ENCODE measurements at regions not wholly inside any gene's neighbourhood (a gene's known extent, or its start where the extent isn't known, plus 50 kb on each side); places are given as distances from the start of the nearest gene placed in this dataset.

DNA sequence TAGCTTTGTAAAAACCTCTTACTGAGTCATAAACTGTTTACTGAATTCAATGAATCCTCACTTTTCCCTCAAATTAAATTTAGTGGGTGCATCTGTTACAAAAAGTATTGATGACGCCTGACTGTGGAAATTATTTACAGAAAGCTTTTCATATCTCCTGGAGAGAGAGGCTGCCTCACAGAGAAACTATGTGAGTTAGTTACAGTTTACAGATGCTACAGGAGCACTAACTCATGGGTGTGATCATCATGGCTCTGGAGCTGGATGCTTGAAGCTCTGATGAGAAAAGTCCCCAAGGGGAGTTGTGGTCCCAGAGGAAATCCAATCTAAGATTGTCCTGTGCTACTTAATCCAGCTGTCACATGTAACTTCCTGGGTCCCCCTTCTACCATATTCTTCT, 590.8 kb downstream of the LMO7 start:
- Histone ChIP-seq H3K27me3 (no peaks in the 10 kb centered on the region), H3K27ac (no peak overlapping the region), H3K4me3 (no peak overlapping the region), H3K36me3 (no peaks in the 10 kb centered on the region), H3K4me1 (peaks cover 0 to 4% (median 1%) of the 10 kb centered on the region in 4 donors), H3K9me3 (no peaks in the 10 kb centered on the region)
- no peak for ATAC-seq (ENCODE audit: low FRiP score in 2 of 2)
- no peak for DNase-seq
- 86 to 94% methylated on average over 1 of the region's 1 CpG for WGBS, 2 donors
- TF ChIP-seq CTCF (IDR thresholded peaks at IDR 0.05) (no peak), POLR2A (IDR thresholded peaks at IDR 0.05) (no peak), EP300 (IDR thresholded peaks at IDR 0.05) (no peak), POLR2AphosphoS5 (IDR thresholded peaks at IDR 0.05) (no peak)

- Histone ChIP-seq H3K27me3 (no peaks in the 10 kb centered on the region), H3K9me3 (no peaks in the 10 kb centered on the region), H3K4me1 (peaks cover 0 to 4% (median 1%) of the 10 kb centered on the region in 4 donors), H3K4me3 (no peak overlapping the region), H3K27ac (no peak overlapping the region), H3K36me3 (no peaks in the 10 kb centered on the region)
- no peak for TF ChIP-seq POLR2AphosphoS5 (IDR thresholded peaks at IDR 0.05)
- TF ChIP-seq POLR2A (IDR thresholded peaks at IDR 0.05) = no peak
- no peak for TF ChIP-seq CTCF (IDR thresholded peaks at IDR 0.05)
- TF ChIP-seq EP300 (IDR thresholded peaks at IDR 0.05) = no peak
- DNase-seq (no peak), ATAC-seq (ENCODE audit: low FRiP score in 2 of 2) (peak in 1 of 2 donors; percentile 45)
- WGBS, 2 donors = 60 to 62% methylated on average over 8 of the region's 8 CpGs
These were observed 589.8 kb downstream of the LMO7 start for GRCh38 chr13:76225815-76226489.

- Histone ChIP-seq H3K9me3 (no peaks in the 10 kb centered on the region), H3K36me3 (no peaks in the 10 kb centered on the region), H3K4me3 (no peak overlapping the region), H3K27me3 (no peaks in the 10 kb centered on the region), H3K4me1 (peaks cover 0 to 4% (median 1%) of the 10 kb centered on the region in 4 donors), H3K27ac (no peak overlapping the region)
- WGBS, 2 donors = 95 to 97% methylated on average over 5 of the region's 5 CpGs
- no peak for TF ChIP-seq POLR2A (IDR thresholded peaks at IDR 0.05)
- DNase-seq (no peak), ATAC-seq (ENCODE audit: low FRiP score in 2 of 2) (no peak)
These were observed 587.9 kb downstream of the LMO7 start for GRCh38 chr13:76223999-76224398.

DNA sequence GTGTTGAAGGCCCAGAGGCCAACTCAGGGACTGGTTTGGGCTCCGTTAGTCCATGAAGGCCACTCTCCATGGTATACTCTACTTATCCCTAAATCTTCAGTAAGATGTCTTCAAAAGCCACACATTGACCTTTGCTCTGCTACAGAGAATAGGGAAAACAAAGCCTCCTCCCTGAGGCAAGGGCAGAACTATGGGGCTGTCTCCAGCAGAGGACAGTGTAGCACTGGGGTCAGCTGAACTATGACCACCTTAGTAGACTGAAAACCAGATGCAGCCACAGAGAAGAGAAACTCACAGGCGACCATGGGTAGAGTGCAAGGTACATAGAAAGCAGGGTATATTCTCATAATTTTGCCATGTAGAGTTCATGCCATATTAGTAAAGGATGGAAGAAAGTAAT, 587.4 kb downstream of the LMO7 start:
- TF ChIP-seq EP300 (IDR thresholded peaks at IDR 0.05) (no peak), CTCF (IDR thresholded peaks at IDR 0.05) (peak in 1 of 6 experiments; percentile 9)
- 95 to 97% methylated on average over 2 of the region's 2 CpGs for WGBS, 2 donors
- no peaks in the 10 kb centered on the region for H3K36me3 ChIP-seq
- no peak for ATAC-seq (ENCODE audit: low FRiP score in 2 of 2)
- H3K4me1 ChIP-seq = peaks cover 0 to 4% (median 1%) of the 10 kb centered on the region in 4 donors
- H3K9me3 ChIP-seq = no peaks in the 10 kb centered on the region
- no peaks in the 10 kb centered on the region for H3K27me3 ChIP-seq
- H3K27ac ChIP-seq = no peak overlapping the region
- no peak for DNase-seq
- no peak overlapping the region for H3K4me3 ChIP-seq

DNA sequence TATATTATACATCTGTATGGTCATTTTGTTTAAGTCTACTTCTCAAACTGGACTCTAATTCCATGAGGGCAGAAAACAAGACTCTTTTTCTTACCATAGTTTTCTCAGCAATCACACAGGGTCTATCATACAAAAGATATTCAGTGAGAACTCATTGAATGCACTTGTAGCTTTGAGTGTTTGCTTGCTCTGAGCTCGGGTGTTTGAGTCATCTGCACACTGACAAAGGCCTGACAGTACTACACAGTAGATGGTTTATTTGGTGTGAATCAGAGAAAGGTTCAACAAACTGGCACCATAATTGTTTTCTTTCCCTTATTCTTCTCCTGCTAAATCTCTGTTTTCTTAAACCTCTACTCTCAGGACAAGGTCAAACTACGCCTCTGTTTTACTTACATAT, 586.4 kb downstream of the LMO7 start:
- DNase-seq = no peak
- no peaks in the 10 kb centered on the region for H3K27me3 ChIP-seq

More for the DNA sequence above, 586.4 kb downstream of the LMO7 start:
- Histone ChIP-seq H3K36me3 (no peaks in the 10 kb centered on the region), H3K4me1 (peaks cover 0 to 4% (median 1%) of the 10 kb centered on the region in 4 donors), H3K9me3 (no peaks in the 10 kb centered on the region), H3K4me3 (no peak overlapping the region), H3K27ac (no peak overlapping the region)
- 63 to 82% methylated on average over 2 of the region's 2 CpGs for WGBS, 2 donors
- ATAC-seq (ENCODE audit: low FRiP score in 2 of 2) = no peak
- no peak for TF ChIP-seq POLR2A (IDR thresholded peaks at IDR 0.05)
- TF ChIP-seq POLR2AphosphoS5 (IDR thresholded peaks at IDR 0.05) = no peak
- TF ChIP-seq CTCF (IDR thresholded peaks at IDR 0.05) = no peak
- TF ChIP-seq EP300 (IDR thresholded peaks at IDR 0.05) = no peak

Data from upper lobe of left lung (tissue), 6 donors.